ENCODE measurements at regions not wholly inside any gene's neighbourhood (a gene's known extent, or its start where the extent isn't known, plus 50 kb on each side); places are given as distances from the start of the nearest gene placed in this dataset.

GRCh38 chr22:26922806-26923205 is 265.4 kb downstream of the MIAT start:
- TF ChIP-seq CTCF (IDR thresholded peaks at IDR 0.05; ENCODE audit: low read depth, low read length) (no peak), EZH2phosphoT487 (IDR thresholded peaks at IDR 0.05; ENCODE audit: low read depth) (no peak)
- H3K9ac ChIP-seq (ENCODE audit: low read length) = no peak overlapping the region
- H3K27me3 ChIP-seq (ENCODE audit: low read depth, low read length) = peaks cover 24% of the 10 kb centered on the region
- no peak overlapping the region for H3K27ac ChIP-seq (ENCODE audit: low read length)
- no peaks in the 10 kb centered on the region for H3K9me3 ChIP-seq (ENCODE audit: insufficient read depth, low read length)
- no peak overlapping the region for H2AFZ ChIP-seq (ENCODE audit: low read depth, low read length)
- H3K79me2 ChIP-seq (ENCODE audit: low read length) = no peaks in the 10 kb centered on the region
- no peaks in the 10 kb centered on the region for H3K4me1 ChIP-seq (ENCODE audit: low read length)
- H3K36me3 ChIP-seq (replicated peaks; ENCODE audit: low read depth, low read length) = no peaks in the 10 kb centered on the region
- H3K4me3 ChIP-seq (ENCODE audit: low read length) = no peak overlapping the region
- H3K4me2 ChIP-seq (ENCODE audit: low read length) = no peak overlapping the region
- no peaks in the 10 kb centered on the region for H4K20me1 ChIP-seq (ENCODE audit: insufficient read depth, low read length)

DNA sequence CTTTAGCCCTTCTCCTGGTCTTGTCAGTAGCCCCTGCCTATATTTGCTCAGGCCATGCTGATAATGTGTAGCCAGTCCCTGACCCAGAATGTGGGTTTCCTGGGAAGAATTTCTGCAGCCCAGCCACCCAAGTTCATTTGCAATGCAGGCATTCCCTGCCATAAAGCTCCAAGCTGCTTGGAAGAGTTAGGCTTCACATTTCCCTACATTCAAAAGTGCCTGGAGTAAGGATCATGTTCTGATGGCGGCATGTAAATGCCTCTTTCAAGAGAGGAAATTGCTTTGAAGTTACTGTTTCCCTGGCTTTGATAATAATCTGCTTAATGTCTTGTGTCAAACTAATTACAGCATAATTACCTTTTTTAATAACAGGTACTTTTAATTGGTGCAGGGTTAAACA is 266.1 kb downstream of the MIAT start:
- H2AFZ ChIP-seq (ENCODE audit: low read depth, low read length) = no peak overlapping the region
- peaks cover 31% of the 10 kb centered on the region for H3K27me3 ChIP-seq (ENCODE audit: low read depth, low read length)
- H3K4me1 ChIP-seq (ENCODE audit: low read length) = no peaks in the 10 kb centered on the region
- H3K79me2 ChIP-seq (ENCODE audit: low read length) = no peaks in the 10 kb centered on the region
- TF ChIP-seq EZH2phosphoT487 (IDR thresholded peaks at IDR 0.05; ENCODE audit: low read depth) (no peak), CTCF (IDR thresholded peaks at IDR 0.05; ENCODE audit: low read depth, low read length) (no peak)
- no peak overlapping the region for H3K4me3 ChIP-seq (ENCODE audit: low read length)
- H3K36me3 ChIP-seq (replicated peaks; ENCODE audit: low read depth, low read length) = no peaks in the 10 kb centered on the region
- H3K4me2 ChIP-seq (ENCODE audit: low read length) = no peak overlapping the region
- no peaks in the 10 kb centered on the region for H4K20me1 ChIP-seq (ENCODE audit: insufficient read depth, low read length)
- no peak overlapping the region for H3K27ac ChIP-seq (ENCODE audit: low read length)
- no peak overlapping the region for H3K9ac ChIP-seq (ENCODE audit: low read length)
- no peaks in the 10 kb centered on the region for H3K9me3 ChIP-seq (ENCODE audit: insufficient read depth, low read length)

GRCh38 chr22:26927821-26928220 is 270.4 kb downstream of the MIAT start:
- Histone ChIP-seq H3K36me3 (replicated peaks; ENCODE audit: low read depth, low read length) (no peaks in the 10 kb centered on the region), H3K27me3 (ENCODE audit: low read depth, low read length) (peaks cover 39% of the 10 kb centered on the region), H3K9me3 (ENCODE audit: insufficient read depth, low read length) (no peaks in the 10 kb centered on the region), H3K4me1 (ENCODE audit: low read length) (no peaks in the 10 kb centered on the region), H2AFZ (ENCODE audit: low read depth, low read length) (no peak overlapping the region), H4K20me1 (ENCODE audit: insufficient read depth, low read length) (no peaks in the 10 kb centered on the region), H3K27ac (ENCODE audit: low read length) (no peak overlapping the region), H3K4me2 (ENCODE audit: low read length) (no peak overlapping the region), H3K79me2 (ENCODE audit: low read length) (no peaks in the 10 kb centered on the region), H3K4me3 (ENCODE audit: low read length) (no peak overlapping the region), H3K9ac (ENCODE audit: low read length) (no peak overlapping the region)
- TF ChIP-seq EZH2phosphoT487 (IDR thresholded peaks at IDR 0.05; ENCODE audit: low read depth) (no peak), CTCF (IDR thresholded peaks at IDR 0.05; ENCODE audit: low read depth, low read length) (no peak)

- H3K9ac ChIP-seq (ENCODE audit: low read length) = no peak overlapping the region
Observed at GRCh38 chr22:26931471-26931870, 274.1 kb downstream of the MIAT start.

More at GRCh38 chr22:26931471-26931870, 274.1 kb downstream of the MIAT start:
- no peak overlapping the region for H3K4me2 ChIP-seq (ENCODE audit: low read length)
- H3K79me2 ChIP-seq (ENCODE audit: low read length) = no peaks in the 10 kb centered on the region
- TF ChIP-seq EZH2phosphoT487 (IDR thresholded peaks at IDR 0.05; ENCODE audit: low read depth) = no peak
- no peak for TF ChIP-seq CTCF (IDR thresholded peaks at IDR 0.05; ENCODE audit: low read depth, low read length)
- no peaks in the 10 kb centered on the region for H4K20me1 ChIP-seq (ENCODE audit: insufficient read depth, low read length)
- H3K4me1 ChIP-seq (ENCODE audit: low read length) = no peaks in the 10 kb centered on the region
- no peak overlapping the region for H2AFZ ChIP-seq (ENCODE audit: low read depth, low read length)
- H3K36me3 ChIP-seq (replicated peaks; ENCODE audit: low read depth, low read length) = no peaks in the 10 kb centered on the region
- no peak overlapping the region for H3K4me3 ChIP-seq (ENCODE audit: low read length)
- H3K27me3 ChIP-seq (ENCODE audit: low read depth, low read length) = peaks cover 47% of the 10 kb centered on the region
- H3K9me3 ChIP-seq (ENCODE audit: insufficient read depth, low read length) = no peaks in the 10 kb centered on the region
- no peak overlapping the region for H3K27ac ChIP-seq (ENCODE audit: low read length)
